Activated naive CD4-positive, alpha-beta T cell treated with Interleukin-2 at 50 U/mL for 16 hours (primary cell): ENCODE measurements at regions not wholly inside any gene's neighbourhood (a gene's known extent, or its start where the extent isn't known, plus 50 kb on each side); places are given as distances from the start of the nearest gene placed in this dataset.
"Not testable (repeated sequence)": the region's sequence is repeated elsewhere in the genome, so short reads cannot be mapped to it uniquely, and the experiment has no call there.

Experiments used
- DNase-seq: peaks from one replicate; pipeline ENCODE4 v3.0.0-alpha.2; 2020

GRCh38 chr4:74505355-74505978 is 60.5 kb downstream of the AREG start:
- not testable (repeated sequence) for DNase-seq

GRCh38 chr4:74509363-74509762 is 64.4 kb downstream of the AREG start:
- DNase-seq, result not testable (repeated sequence)

- no peak for DNase-seq
Measured at GRCh38 chr4:74516303-74516702, 71.4 kb downstream of the AREG start.

GRCh38 chr4:74517996-74518395 is 73.1 kb downstream of the AREG start:
- DNase-seq, result no peak

- DNase-seq, result no peak
Measured at GRCh38 chr4:74522251-74522991, 77.5 kb downstream of the AREG start.

- DNase-seq, result no peak
Measured at GRCh38 chr4:74523096-74523495, 78.2 kb downstream of the AREG start.

- no peak for DNase-seq
Measured at GRCh38 chr4:74524985-74525384, 80.0 kb downstream of the AREG start.

- no peak for DNase-seq
Measured at GRCh38 chr4:74527049-74527448, 82.1 kb downstream of the AREG start.

GRCh38 chr4:74528178-74528577 is 83.2 kb downstream of the AREG start:
- no peak for DNase-seq

- no peak for DNase-seq
Measured at GRCh38 chr4:74529284-74530041, 84.5 kb downstream of the AREG start.

- no peak for DNase-seq
Measured at GRCh38 chr4:74531963-74532794, 87.2 kb downstream of the AREG start.

GRCh38 chr4:74534121-74534520 is 89.2 kb downstream of the AREG start:
- no peak for DNase-seq

- DNase-seq, result no peak
Measured at GRCh38 chr4:74534936-74535335, 90.0 kb downstream of the AREG start.

GRCh38 chr4:74535512-74535911 is 90.6 kb downstream of the AREG start:
- no peak for DNase-seq

GRCh38 chr4:74536557-74536956 is 91.6 kb downstream of the AREG start:
- no peak for DNase-seq

- no peak for DNase-seq
Measured at GRCh38 chr4:74537459-74537858, 92.5 kb downstream of the AREG start.

GRCh38 chr4:74539044-74539790 is 94.3 kb downstream of the AREG start:
- DNase-seq, result no peak

- no peak for DNase-seq
Measured at GRCh38 chr4:74540193-74540592, 95.3 kb downstream of the AREG start.

- DNase-seq, result no peak
Measured at GRCh38 chr4:74541667-74542066, 96.7 kb downstream of the AREG start.

- DNase-seq, result no peak
Measured at GRCh38 chr4:74543231-74543781, 98.4 kb downstream of the AREG start.

- DNase-seq, result no peak
Measured at GRCh38 chr4:74543983-74544382, 99.0 kb downstream of the AREG start.
